Astrocyte (in vitro differentiated cells and primary cell): ENCODE measurements at regions not wholly inside any gene's neighbourhood (a gene's known extent, or its start where the extent isn't known, plus 50 kb on each side); places are given as distances from the start of the nearest gene placed in this dataset.

ENCODE experiments used
- CTCF ChIP-seq: IDR thresholded peaks from 2 replicates; pipeline ENCODE4 v1.5.1; 2011; ENCODE audit warnings: low read depth, mild to moderate bottlenecking, inconsistent platforms, low read length, moderate library complexity; ENCODE audit not compliant: insufficient read depth
- EZH2 ChIP-seq: IDR thresholded peaks from 2 replicates; pipeline ENCODE4 v1.6.1; 2012; ENCODE audit warnings: mild to moderate bottlenecking, low read length, inconsistent platforms; ENCODE audit not compliant: insufficient read depth

GRCh38 chr3:163952499-163952898, 1125.8 kb downstream of the SI start:
- TF ChIP-seq CTCF = no peak
- no peak for TF ChIP-seq EZH2
